Body of pancreas (tissue), 4 donors: ENCODE measurements at regions not wholly inside any gene's neighbourhood (a gene's known extent, or its start where the extent isn't known, plus 50 kb on each side); places are given as distances from the start of the nearest gene placed in this dataset.
"Not testable (repeated sequence)": the region's sequence is repeated elsewhere in the genome, so short reads cannot be mapped to it uniquely, and the experiment has no call there.

Experiments used
- ATAC-seq: fragments of 150-250 bp; one replicate; pipeline ENCODE4 v1.9.1; 2016
- DNase-seq, 4 donors: peaks; one replicate each; pipeline ENCODE4 v3.0.0-alpha.2; 2019
- H3K27ac ChIP-seq, 4 donors: fragments of 200-600 bp; sonication (generic); 1 replicate in 3 of 4; 2 replicates in 1 of 4; pipeline versions ENCODE4 v1.5.1 to v1.6.1; 2016 to 2019; ENCODE audit warnings: mild to moderate bottlenecking in 1 of 4, mixed read lengths in 1 of 4, moderate library complexity in 1 of 4
- H3K27me3 ChIP-seq, 2 donors: fragments of 200-600 bp; sonication (generic); one replicate each; pipeline ENCODE4 v1.6.0; 2016; ENCODE audit warnings: mild to moderate bottlenecking in 1 of 2
- H3K36me3 ChIP-seq, 2 donors: fragments of 200-600 bp; sonication (generic); replicated peaks in 1 of 2; 2 replicates each; pipeline ENCODE4 v1.5.1; 2016; ENCODE audit warnings: low read depth in 2 of 2; ENCODE audit not compliant: insufficient read depth in 1 of 2
- H3K4me1 ChIP-seq: fragments of 200-600 bp; sonication (generic); one replicate; pipeline ENCODE4 v1.6.0; 2016
- H3K4me3 ChIP-seq, 2 donors: fragments of 200-600 bp; sonication (generic); 1 replicate in 1 of 2; 2 replicates in 1 of 2; pipeline ENCODE4 v1.5.1; 2016 to 2019
- H3K9me3 ChIP-seq, 3 donors: fragments of 200-600 bp; sonication (generic); 1 replicate in 2 of 3; 2 replicates in 1 of 3; pipeline ENCODE4 v1.5.1; 2016
- CTCF ChIP-seq, 7 experiments: fragments of 450-650 bp in 4 of 7; fragments of 200-600 bp in 3 of 7; sonication (generic) in 3 of 7; IDR thresholded peaks; one replicate each; pipeline ENCODE4 v1.5.1; 2016 to 2019; ENCODE audit warnings: antibody characterized with exemption in 7 of 7
- POLR2A ChIP-seq, 3 donors: fragments of 450-650 bp; IDR thresholded peaks; one replicate each; pipeline ENCODE4 v1.6.1; 2016; ENCODE audit warnings: antibody characterized with exemption in 3 of 3, mild to moderate bottlenecking in 2 of 3
- WGBS, 2 donors: methylation state at CpG; one replicate each; pipeline ENCODE4 v1.1.5; 2017; 5-methylcytosine and 5-hydroxymethylcytosine counted together
- intact Hi-C: fragments of 100-400 bp; cut with DNase I; formaldehyde crosslinking; loops from one replicate; pipeline ENCODE4 v1.15.1; 2023

DNA sequence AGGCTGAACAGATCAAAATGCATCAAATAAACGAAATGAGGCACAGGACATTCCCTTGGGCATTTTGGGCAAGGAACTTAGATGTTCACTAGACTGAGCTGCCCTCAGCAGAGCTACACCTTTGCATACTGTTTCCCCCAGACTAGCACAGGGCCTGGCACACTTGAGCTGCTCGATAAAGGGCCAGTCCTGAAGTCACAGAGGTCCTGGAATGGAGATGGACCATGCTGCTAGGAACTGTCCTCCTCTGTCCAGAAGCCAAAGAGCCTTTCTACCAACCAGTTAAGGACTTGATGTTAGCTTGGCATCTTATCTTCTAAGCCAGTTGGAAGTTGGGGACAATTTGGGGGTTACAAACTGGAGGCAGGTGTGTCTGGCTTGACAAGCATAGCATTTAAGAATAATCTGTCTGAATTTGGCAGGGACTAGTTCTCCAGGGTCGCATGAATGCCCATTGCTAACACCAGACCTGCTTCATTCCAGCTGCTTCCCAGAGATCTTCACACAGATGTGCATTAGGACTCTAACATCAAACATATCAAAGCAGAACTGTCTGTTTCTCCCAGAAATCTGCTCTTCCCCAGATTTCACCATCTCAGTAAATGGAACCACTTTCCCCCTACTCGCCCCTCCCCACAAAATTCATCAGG is 152.2 kb upstream of the PDE1C start:
- no peaks in the 10 kb centered on the region for H3K4me1 ChIP-seq
- ATAC-seq (no peak), DNase-seq (no peak)
- no peak overlapping the region for H3K4me3 ChIP-seq
- intact Hi-C loops: no loop called here
- no peaks in the 10 kb centered on the region for H3K27me3 ChIP-seq
- H3K36me3 ChIP-seq: no peaks in the 10 kb centered on the region
- no peaks in the 10 kb centered on the region for H3K9me3 ChIP-seq
- H3K27ac ChIP-seq: no peak overlapping the region
- TF ChIP-seq POLR2A (IDR thresholded peaks at IDR 0.05) (no peak), CTCF (IDR thresholded peaks at IDR 0.05) (no peak)
- 42% methylated on average over 4 of the region's 4 CpGs for WGBS, 2 donors

DNA sequence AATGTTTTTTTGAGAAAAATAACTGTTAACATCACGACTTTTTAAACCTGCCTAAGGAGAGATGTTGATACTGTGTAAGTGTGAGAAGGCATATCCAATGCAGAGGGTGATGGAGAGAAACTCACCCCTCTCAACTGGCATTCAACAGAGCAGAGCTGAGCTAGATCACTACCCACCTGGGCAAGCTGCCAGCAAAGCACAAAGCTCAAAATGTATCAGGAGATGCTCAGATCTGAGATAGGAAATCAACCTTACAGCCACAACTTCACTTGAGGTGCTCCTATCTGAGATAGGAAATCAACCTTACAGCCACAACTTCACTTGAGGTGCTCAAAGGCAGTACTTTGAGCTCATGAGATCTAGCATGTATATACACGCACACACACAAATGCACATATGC is 151.5 kb upstream of the PDE1C start:
- Histone ChIP-seq H3K36me3 (no peaks in the 10 kb centered on the region), H3K4me3 (no peak overlapping the region), H3K27ac (no peak overlapping the region), H3K27me3 (no peaks in the 10 kb centered on the region), H3K9me3 (no peaks in the 10 kb centered on the region), H3K4me1 (no peaks in the 10 kb centered on the region)
- 62 to 63% methylated on average over 2 of the region's 2 CpGs for WGBS, 2 donors
- ATAC-seq (no peak), DNase-seq (no peak)
- TF ChIP-seq CTCF (IDR thresholded peaks at IDR 0.05) (no peak), POLR2A (IDR thresholded peaks at IDR 0.05) (no peak)
- intact Hi-C loops: no loop called here

DNA sequence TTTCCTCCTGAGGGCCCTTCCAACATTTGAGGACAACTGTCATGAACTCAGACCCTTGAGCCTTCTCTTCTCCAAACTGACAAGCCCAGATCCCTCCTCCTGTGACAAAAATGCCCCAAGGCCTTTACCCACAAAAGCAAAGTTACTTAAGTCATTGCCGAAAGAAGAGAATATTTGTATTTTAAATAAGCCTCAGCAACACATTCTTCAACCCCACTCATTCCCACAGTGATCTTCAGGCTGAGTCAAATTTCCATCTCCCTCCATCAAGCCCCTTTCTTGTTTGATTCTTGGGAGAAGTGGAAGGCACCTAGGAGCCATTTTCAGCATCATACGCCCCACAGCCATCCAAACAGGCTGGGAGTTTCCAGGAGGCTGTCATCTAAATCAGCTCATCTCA is 150.8 kb upstream of the PDE1C start:
- no peak for ATAC-seq
- 90 to 93% methylated on average over 2 of the region's 2 CpGs for WGBS, 2 donors
- TF ChIP-seq CTCF (IDR thresholded peaks at IDR 0.05) (no peak), POLR2A (IDR thresholded peaks at IDR 0.05) (no peak)

GRCh38 chr7:32219831-32220230 is 149.6 kb upstream of the PDE1C start:
- not testable (repeated sequence) for H3K4me1 ChIP-seq, H3K9me3 ChIP-seq, H3K36me3 ChIP-seq, ATAC-seq, H3K27me3 ChIP-seq, H3K27ac ChIP-seq, H3K4me3 ChIP-seq, DNase-seq
- WGBS, 2 donors: 41 to 50% methylated on average over 1 of the region's 1 CpG
- intact Hi-C loops: loop anchor here (10.0 kb wide), 1 partner anchor 255 kb away; no protein-coding TSS in a partner anchor

More for the DNA sequence above, 150.8 kb upstream of the PDE1C start:
- intact Hi-C loops: no loop called here
- Histone ChIP-seq H3K27ac (no peak overlapping the region), H3K27me3 (no peaks in the 10 kb centered on the region), H3K4me3 (no peak overlapping the region), H3K9me3 (no peaks in the 10 kb centered on the region), H3K36me3 (no peaks in the 10 kb centered on the region), H3K4me1 (no peaks in the 10 kb centered on the region)
- no peak for DNase-seq

DNA sequence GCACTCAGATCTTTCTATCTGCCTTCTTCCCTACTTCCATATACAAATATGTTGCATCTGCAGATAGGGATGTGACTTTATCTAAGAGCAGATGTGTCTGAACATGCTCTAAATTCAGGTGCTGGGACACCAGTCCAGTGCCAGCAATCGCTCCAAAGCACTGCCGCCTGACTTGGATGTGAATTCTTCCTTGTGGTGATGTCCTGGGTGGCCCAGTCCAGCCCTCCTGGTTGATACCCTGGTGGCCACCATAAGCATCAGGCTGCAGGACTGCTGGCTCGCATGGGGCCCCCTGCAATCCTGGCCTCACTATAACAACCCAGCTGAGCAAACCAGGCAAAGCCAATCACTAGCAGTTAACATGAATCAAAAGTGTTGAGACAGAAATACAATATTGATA is 149.2 kb upstream of the PDE1C start:
- H3K4me1 ChIP-seq: no peaks in the 10 kb centered on the region
- WGBS, 2 donors: 61 to 86% methylated on average over 3 of the region's 3 CpGs
- ATAC-seq (no peak), DNase-seq (no peak)
- no peak overlapping the region for H3K4me3 ChIP-seq
- no peak for TF ChIP-seq POLR2A (IDR thresholded peaks at IDR 0.05)
- no peak for TF ChIP-seq CTCF (IDR thresholded peaks at IDR 0.05)
- no peaks in the 10 kb centered on the region for H3K27me3 ChIP-seq
- no peaks in the 10 kb centered on the region for H3K36me3 ChIP-seq
- no peak overlapping the region for H3K27ac ChIP-seq
- no peaks in the 10 kb centered on the region for H3K9me3 ChIP-seq
- intact Hi-C loops: loop anchor here (10.0 kb wide), 1 partner anchor 255 kb away; no protein-coding TSS in a partner anchor
